ENCODE measurements at regions not wholly inside any gene's neighbourhood (a gene's known extent, or its start where the extent isn't known, plus 50 kb on each side); places are given as distances from the start of the nearest gene placed in this dataset.

DNA sequence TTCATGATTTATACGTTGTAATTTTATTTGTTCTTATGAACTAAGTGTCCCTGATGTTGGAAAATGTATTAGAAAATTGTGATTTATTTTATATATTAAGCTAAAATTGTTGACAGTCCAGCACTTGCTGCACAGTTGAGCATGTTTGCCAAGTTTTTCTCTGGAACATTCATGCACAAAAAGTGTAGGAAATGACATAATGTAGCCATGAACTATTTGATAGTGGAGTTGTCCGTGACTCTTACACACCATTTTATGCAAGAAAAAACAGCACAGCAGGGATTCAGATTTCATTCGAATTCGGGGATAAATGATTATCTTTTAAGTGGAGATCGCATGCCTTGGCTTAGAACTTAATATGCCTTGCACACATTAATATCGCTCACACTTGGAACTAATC, 708.6 kb upstream of the WWC1 start:
- Histone ChIP-seq H3K27me3 (ENCODE audit: insufficient read depth, low read length) (no peaks in the 10 kb centered on the region), H3K9me3 (ENCODE audit: low read length) (peaks cover 3% of the 10 kb centered on the region), H3K4me1 (ENCODE audit: insufficient read depth, low read length) (peaks cover 49% of the 10 kb centered on the region), H3K36me3 (ENCODE audit: insufficient read depth, low read length) (no peaks in the 10 kb centered on the region), H2AFZ (ENCODE audit: low read depth, low read length) (no peak overlapping the region), H3K4me3 (ENCODE audit: low read length) (no peak overlapping the region)

DNA sequence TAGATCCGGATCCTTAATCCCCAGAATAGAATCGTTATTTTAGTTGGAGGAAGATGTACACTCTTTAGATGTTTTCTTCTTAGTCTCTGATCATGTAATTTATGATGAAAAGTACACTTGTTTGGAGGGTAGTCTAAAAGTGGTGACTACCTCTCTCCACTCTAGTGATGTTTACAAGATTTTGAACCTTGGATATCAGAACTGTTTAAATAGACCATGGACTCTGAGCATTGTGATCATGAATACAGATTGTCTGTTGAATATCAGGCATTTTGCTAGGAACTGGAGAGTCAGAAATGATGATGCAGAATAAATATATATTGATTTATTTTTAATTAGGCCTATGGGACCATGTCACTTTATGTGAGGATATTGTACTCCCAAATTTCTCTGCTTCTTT, 706.3 kb upstream of the WWC1 start:
- Histone ChIP-seq H3K36me3 (ENCODE audit: insufficient read depth, low read length) (no peaks in the 10 kb centered on the region), H2AFZ (ENCODE audit: low read depth, low read length) (no peak overlapping the region), H3K27me3 (ENCODE audit: insufficient read depth, low read length) (no peaks in the 10 kb centered on the region), H3K4me3 (ENCODE audit: low read length) (no peak overlapping the region), H3K4me1 (ENCODE audit: insufficient read depth, low read length) (peaks cover 31% of the 10 kb centered on the region), H3K9me3 (ENCODE audit: low read length) (peaks cover 3% of the 10 kb centered on the region)

DNA sequence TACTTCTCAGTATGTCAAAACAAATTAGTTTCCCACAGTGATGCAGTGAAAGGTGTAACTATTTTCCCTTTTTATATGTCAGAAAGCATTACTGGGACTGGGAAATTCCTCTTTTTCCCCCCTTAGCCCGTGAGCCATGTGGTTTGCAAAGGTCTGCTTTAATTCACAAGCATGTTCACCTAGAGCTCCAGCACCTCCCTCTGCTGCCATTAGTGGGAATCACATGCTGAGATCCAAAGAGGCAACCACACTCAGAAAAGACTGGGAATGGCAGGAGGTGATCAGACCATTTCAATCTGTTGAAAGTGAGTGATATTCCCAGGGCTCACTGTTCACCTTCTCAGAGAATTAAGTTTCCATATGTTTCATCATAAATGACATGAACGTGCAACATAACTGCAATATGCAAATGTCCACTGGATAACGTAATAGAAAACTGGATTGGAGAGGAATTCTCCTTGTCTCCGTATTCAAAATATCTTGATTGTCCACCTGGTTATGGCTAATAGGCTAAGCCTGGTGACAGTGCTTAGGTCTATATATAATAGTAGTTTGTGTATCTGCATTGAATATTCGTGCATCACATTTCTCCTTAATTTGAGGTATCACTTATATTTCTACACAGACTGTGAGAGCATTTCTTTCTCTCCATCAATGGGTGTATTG, 703.5 kb upstream of the WWC1 start:
- Histone ChIP-seq H3K9me3 (ENCODE audit: low read length) (peaks cover 3% of the 10 kb centered on the region), H2AFZ (ENCODE audit: low read depth, low read length) (no peak overlapping the region), H3K4me3 (ENCODE audit: low read length) (no peak overlapping the region), H3K27me3 (ENCODE audit: insufficient read depth, low read length) (no peaks in the 10 kb centered on the region), H3K4me1 (ENCODE audit: insufficient read depth, low read length) (peaks cover 24% of the 10 kb centered on the region), H3K36me3 (ENCODE audit: insufficient read depth, low read length) (no peaks in the 10 kb centered on the region)

DNA sequence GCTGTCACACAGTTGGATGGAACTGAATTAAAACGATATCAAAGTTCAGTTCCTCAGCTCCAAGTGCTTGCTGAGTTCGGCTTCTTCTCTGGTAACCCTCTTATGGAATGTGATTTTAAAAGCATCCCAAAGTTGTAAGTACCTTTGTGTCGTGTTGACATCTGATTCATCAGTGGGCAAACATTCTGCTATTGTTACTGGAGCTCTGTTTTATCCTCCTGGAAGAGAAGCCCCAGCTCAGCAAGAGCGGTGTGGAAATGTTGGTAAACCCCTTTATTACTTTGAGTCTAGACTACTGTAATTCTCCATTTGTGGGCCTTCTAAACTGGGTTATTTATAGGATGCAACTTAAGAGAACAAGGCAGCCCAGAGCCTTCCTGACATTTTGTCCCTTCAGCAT, 699.3 kb upstream of the WWC1 start:
- Histone ChIP-seq H3K36me3 (ENCODE audit: insufficient read depth, low read length) (no peaks in the 10 kb centered on the region), H3K27me3 (ENCODE audit: insufficient read depth, low read length) (no peaks in the 10 kb centered on the region), H3K4me3 (ENCODE audit: low read length) (no peak overlapping the region), H3K4me1 (ENCODE audit: insufficient read depth, low read length) (peaks cover 12% of the 10 kb centered on the region), H3K9me3 (ENCODE audit: low read length) (no peaks in the 10 kb centered on the region), H2AFZ (ENCODE audit: low read depth, low read length) (no peak overlapping the region)

DNA sequence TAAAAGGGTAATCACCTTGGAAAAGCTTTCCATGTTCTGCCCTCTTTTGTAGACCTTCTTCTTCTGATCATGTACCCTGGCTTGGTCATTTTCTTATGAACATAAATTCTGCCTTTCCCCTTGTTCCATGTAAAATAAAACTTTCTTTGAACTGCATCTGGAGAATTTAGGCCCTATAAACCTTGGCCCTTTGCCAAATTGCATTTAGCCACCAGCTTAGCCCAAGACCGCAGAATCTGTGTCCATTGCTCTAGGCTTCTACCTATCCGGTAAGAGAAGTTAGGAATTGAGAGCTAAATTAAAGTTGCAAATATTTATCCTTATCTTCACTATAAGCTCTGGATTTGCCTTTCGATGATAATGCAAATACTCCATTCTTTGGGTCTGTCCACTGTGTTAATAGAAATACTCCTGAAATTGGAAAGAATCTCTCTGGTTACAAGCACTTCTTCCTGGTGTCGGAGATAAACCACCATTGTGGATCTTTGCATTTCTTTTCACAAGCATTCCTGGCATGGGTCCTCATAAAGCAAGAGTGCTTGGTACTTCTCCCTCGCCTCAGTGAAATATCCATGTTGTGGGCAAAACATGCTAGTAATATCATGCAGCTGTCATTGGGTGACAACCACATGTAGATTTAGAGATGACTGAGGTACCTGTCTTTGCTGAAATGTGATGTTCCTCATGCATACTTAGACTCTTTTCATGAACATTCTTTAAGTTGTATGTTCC, 698.0 kb upstream of the WWC1 start:
- no peaks in the 10 kb centered on the region for H3K36me3 ChIP-seq (ENCODE audit: insufficient read depth, low read length)
- H3K4me3 ChIP-seq (ENCODE audit: low read length) = no peak overlapping the region
- no peaks in the 10 kb centered on the region for H3K27me3 ChIP-seq (ENCODE audit: insufficient read depth, low read length)
- no peaks in the 10 kb centered on the region for H3K9me3 ChIP-seq (ENCODE audit: low read length)
- no peak overlapping the region for H2AFZ ChIP-seq (ENCODE audit: low read depth, low read length)
- H3K4me1 ChIP-seq (ENCODE audit: insufficient read depth, low read length) = no peaks in the 10 kb centered on the region

DNA sequence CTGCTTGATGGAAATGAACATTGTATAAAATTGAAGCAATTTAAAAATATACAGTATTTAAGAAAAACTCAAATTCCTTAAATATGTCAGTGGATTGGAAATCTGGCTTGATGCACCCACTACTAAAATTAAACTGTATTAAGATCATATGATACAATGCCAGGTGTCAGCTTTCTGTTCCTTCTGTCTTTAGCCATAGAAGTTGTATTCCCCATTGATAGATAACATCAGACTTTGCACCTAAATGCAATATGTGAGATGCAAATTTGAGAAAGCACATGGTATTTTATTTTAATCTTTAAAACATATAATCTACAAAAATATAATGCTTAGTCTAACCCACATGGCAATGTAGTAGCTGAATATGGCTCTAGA, 697.4 kb upstream of the WWC1 start:
- Histone ChIP-seq H3K36me3 (ENCODE audit: insufficient read depth, low read length) (no peaks in the 10 kb centered on the region), H3K27me3 (ENCODE audit: insufficient read depth, low read length) (no peaks in the 10 kb centered on the region), H2AFZ (ENCODE audit: low read depth, low read length) (no peak overlapping the region), H3K9me3 (ENCODE audit: low read length) (no peaks in the 10 kb centered on the region), H3K4me3 (ENCODE audit: low read length) (no peak overlapping the region), H3K4me1 (ENCODE audit: insufficient read depth, low read length) (no peaks in the 10 kb centered on the region)

DNA sequence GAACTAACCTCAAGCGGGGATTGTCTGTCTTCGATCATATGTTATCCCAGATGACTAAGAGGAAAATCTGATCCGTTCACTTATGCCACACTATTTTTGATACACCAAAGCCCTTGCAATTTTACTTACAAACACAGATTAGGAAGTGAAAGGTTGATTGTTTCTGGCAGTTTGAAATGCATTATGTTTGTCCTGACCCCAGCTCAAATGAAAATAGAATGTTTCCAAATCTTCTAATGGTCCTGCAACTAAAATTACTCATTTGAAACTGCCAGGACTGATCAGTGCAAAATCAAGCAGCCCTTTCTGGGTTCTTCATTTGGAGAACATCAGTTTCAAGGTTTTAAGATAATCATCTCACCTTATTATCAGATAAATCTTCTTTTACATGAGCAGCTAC, 696.7 kb upstream of the WWC1 start:
- Histone ChIP-seq H2AFZ (ENCODE audit: low read depth, low read length) (no peak overlapping the region), H3K4me3 (ENCODE audit: low read length) (no peak overlapping the region), H3K4me1 (ENCODE audit: insufficient read depth, low read length) (no peaks in the 10 kb centered on the region), H3K9me3 (ENCODE audit: low read length) (no peaks in the 10 kb centered on the region), H3K27me3 (ENCODE audit: insufficient read depth, low read length) (no peaks in the 10 kb centered on the region), H3K36me3 (ENCODE audit: insufficient read depth, low read length) (no peaks in the 10 kb centered on the region)

DNA sequence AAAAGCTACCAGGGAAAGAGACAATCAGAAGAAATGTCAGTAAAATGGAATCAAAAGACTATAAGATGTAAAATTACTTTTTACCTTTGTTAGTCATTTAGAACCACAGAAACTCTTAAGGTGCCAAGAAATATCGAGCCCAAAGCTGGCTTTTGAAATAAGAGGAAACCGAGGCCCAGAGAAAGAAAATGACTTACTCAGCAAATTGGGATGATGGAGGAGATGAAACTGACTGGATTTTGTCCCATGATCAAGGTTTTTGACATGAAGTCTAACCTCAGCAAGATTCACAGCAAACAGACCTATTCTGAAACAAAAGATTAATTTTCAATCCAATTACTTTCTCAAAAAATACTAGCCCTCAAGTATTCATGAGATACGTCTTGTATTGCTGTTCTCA, 696.2 kb upstream of the WWC1 start:
- H2AFZ ChIP-seq (ENCODE audit: low read depth, low read length) = no peak overlapping the region
- no peaks in the 10 kb centered on the region for H3K27me3 ChIP-seq (ENCODE audit: insufficient read depth, low read length)
- no peaks in the 10 kb centered on the region for H3K36me3 ChIP-seq (ENCODE audit: insufficient read depth, low read length)
- no peaks in the 10 kb centered on the region for H3K9me3 ChIP-seq (ENCODE audit: low read length)
- no peak overlapping the region for H3K4me3 ChIP-seq (ENCODE audit: low read length)
- no peaks in the 10 kb centered on the region for H3K4me1 ChIP-seq (ENCODE audit: insufficient read depth, low read length)

DNA sequence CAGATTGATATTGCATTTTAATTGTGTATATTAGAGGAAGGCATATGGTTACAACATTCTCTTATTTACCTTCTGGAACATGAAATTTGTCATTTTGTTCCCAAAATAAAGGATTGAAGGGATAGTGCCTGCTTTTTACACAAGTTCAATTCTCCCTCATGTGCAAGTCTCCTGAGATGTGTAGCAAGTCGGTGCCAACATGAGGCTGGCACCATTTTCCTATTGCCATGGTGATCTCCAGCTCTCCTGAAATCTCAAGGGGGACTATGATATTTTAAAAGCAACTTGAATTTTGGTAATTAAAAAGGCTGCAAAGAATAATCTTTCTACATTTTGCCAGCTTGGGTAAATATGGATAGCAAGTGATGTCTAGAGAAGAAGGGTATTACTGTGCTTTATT, 693.3 kb upstream of the WWC1 start:
- H3K36me3 ChIP-seq (ENCODE audit: insufficient read depth, low read length) = no peaks in the 10 kb centered on the region
- no peaks in the 10 kb centered on the region for H3K27me3 ChIP-seq (ENCODE audit: insufficient read depth, low read length)
- H3K4me3 ChIP-seq (ENCODE audit: low read length) = no peak overlapping the region
- H3K4me1 ChIP-seq (ENCODE audit: insufficient read depth, low read length) = no peaks in the 10 kb centered on the region
- H3K9me3 ChIP-seq (ENCODE audit: low read length) = no peaks in the 10 kb centered on the region
- H2AFZ ChIP-seq (ENCODE audit: low read depth, low read length) = no peak overlapping the region

DNA sequence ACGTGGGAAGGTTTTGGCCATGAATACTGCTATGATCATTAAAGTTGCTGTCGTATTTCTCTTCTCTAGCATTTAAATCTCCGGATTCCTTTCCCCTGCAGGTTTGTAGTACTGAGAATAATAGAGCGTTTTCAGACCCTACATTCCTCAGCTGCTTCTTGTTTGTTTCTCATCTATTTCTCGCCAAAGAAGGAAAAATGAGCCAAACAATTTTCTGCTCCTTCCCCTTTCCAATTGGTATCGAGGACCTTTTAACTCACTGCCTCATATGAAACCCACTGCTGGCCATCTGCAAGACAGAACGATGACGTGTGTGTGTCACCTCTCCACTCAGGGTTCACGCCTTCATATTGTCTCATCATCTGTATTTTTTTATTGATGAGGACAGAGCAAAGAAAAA, 689.4 kb upstream of the WWC1 start:
- Histone ChIP-seq H2AFZ (ENCODE audit: low read depth, low read length) (no peak overlapping the region), H3K36me3 (ENCODE audit: insufficient read depth, low read length) (no peaks in the 10 kb centered on the region), H3K9me3 (ENCODE audit: low read length) (no peaks in the 10 kb centered on the region), H3K27me3 (ENCODE audit: insufficient read depth, low read length) (no peaks in the 10 kb centered on the region), H3K4me1 (ENCODE audit: insufficient read depth, low read length) (no peaks in the 10 kb centered on the region), H3K4me3 (ENCODE audit: low read length) (no peak overlapping the region)

DNA sequence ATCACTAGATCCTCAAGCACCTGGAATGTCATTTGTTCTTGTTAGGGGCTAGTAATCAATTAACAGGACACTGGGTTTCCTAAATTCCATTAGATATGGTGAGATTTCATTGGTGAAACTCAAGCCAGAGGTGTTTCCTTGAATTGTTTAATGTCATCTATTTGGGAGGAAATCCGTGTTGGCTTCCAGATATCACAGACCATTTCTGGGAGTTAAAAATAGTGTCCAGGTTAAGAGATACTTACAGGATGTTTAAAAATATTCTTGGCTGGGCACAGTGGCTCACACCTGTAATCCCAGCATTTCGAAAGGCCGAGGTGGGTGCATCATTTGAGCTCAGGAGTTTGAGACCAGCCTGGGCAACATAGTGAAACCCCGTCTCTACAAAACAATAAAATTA, 688.3 kb upstream of the WWC1 start:
- H3K27me3 ChIP-seq (ENCODE audit: insufficient read depth, low read length) = no peaks in the 10 kb centered on the region
- no peaks in the 10 kb centered on the region for H3K36me3 ChIP-seq (ENCODE audit: insufficient read depth, low read length)
- no peaks in the 10 kb centered on the region for H3K9me3 ChIP-seq (ENCODE audit: low read length)
- no peak overlapping the region for H3K4me3 ChIP-seq (ENCODE audit: low read length)
- H3K4me1 ChIP-seq (ENCODE audit: insufficient read depth, low read length) = no peaks in the 10 kb centered on the region
- no peak overlapping the region for H2AFZ ChIP-seq (ENCODE audit: low read depth, low read length)

DNA sequence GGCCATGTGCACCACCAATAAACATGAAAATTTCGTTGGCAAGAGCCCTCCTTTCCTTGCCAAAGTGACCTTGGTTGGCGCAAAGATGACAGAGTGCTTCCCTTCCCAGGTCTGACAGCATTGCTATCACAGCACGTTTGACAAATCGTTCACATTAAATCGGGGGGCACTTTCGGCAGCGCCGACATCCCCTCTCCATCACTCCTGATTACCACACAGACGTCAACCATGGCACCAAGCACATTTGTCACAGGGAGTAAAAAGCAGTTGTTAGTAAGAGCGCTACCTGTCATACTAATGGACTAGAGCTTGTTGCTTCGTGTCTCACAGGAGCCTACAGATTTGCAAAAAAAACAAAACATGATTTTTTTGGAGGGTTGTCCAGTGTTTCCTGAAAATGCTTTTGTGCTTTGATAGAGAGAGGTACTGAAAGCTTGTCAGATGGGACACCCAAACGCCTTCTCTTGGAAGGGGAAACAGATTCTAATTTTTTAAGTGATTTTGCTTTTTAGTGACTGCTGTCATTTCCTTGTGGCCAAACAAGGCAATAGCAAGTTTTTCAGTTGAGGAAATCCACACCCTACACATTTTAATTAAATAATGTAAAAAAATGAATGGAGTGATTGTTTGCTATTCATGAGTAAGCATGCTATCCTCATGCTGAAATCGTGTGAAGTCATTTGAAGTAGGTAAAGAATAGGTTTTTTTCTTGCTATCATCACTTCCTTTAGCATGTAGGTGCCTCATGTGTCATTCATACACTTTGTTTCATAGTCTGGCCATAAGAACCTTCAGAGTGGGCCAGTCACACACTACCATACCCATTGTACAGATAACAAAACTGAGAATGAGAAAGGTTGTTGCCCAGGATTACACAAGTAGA, 682.8 kb upstream of the WWC1 start:
- Histone ChIP-seq H3K4me1 (ENCODE audit: insufficient read depth, low read length) (no peaks in the 10 kb centered on the region), H3K27me3 (ENCODE audit: insufficient read depth, low read length) (no peaks in the 10 kb centered on the region), H2AFZ (ENCODE audit: low read depth, low read length) (no peak overlapping the region), H3K4me3 (ENCODE audit: low read length) (no peak overlapping the region), H3K9me3 (ENCODE audit: low read length) (no peaks in the 10 kb centered on the region), H3K36me3 (ENCODE audit: insufficient read depth, low read length) (no peaks in the 10 kb centered on the region)

DNA sequence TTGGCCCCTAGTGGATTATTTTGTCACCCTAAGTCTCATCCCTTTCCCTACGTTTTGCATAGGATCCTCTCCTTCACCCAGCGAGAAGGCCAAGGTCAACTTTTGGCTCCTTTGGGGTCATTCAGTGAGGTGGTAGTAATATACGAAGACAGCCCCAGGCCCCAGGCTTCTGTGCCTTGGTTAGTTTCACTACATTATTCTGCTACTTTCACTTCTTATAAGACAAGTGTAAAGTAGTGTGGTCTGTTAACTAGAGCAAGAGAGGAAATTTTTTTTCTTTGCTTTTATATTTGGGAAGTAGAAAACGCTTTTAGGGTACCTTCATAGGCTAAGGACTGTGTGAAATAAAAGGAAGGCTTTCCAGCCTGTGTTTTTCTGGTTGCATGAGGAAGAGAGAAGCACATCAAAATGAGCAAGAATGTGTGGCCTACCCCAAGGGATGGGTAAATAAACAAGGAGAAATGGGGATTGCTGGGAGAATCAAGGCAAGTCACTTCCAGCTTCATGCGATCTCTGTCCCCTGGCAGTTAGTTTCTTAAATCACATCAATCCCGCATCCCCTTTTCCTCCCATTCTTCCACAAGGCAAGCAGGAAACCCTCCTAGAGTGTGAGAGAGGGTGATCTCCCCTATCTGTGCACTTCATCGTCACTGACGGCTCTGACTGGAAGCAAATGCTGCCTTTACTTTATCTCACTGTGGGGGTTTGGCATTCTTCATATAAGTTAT, 677.0 kb upstream of the WWC1 start:
- H3K4me1 ChIP-seq (ENCODE audit: insufficient read depth, low read length) = no peaks in the 10 kb centered on the region
- H2AFZ ChIP-seq (ENCODE audit: low read depth, low read length) = no peak overlapping the region
- no peak overlapping the region for H3K4me3 ChIP-seq (ENCODE audit: low read length)
- no peaks in the 10 kb centered on the region for H3K27me3 ChIP-seq (ENCODE audit: insufficient read depth, low read length)
- H3K36me3 ChIP-seq (ENCODE audit: insufficient read depth, low read length) = no peaks in the 10 kb centered on the region
- no peaks in the 10 kb centered on the region for H3K9me3 ChIP-seq (ENCODE audit: low read length)

All from neuron (in vitro differentiated cells).